ENCODE measurements at regions not wholly inside any gene's neighbourhood (a gene's known extent, or its start where the extent isn't known, plus 50 kb on each side); places are given as distances from the start of the nearest gene placed in this dataset.

GRCh38 chr22:45071618-45072017, 61.8 kb upstream of the PHF21B start:
- no peak for TF ChIP-seq CTCF (IDR thresholded peaks at IDR 0.05; ENCODE audit: low read depth, low read length)
- POLR2A ChIA-PET, result no interaction called here
- CTCF ChIA-PET, result no interaction called here
- no peak for DNase-seq (ENCODE audit: low read depth, low spot score)
- H3K4me3 ChIP-seq (ENCODE audit: low read depth, low read length), result no peak overlapping the region
- H3K27ac ChIP-seq (ENCODE audit: low read depth, low read length), result no peak overlapping the region
- H3K27me3 ChIP-seq (ENCODE audit: control insufficient read depth, insufficient read depth, low read length), result peaks cover 21% of the 10 kb centered on the region
- peaks cover 3% of the 10 kb centered on the region for H3K9me3 ChIP-seq (ENCODE audit: control insufficient read depth, insufficient read depth, low read length)

- CTCF ChIA-PET, result no interaction called here
- no peak for DNase-seq (ENCODE audit: low read depth, low spot score)
- peaks cover 28% of the 10 kb centered on the region for H3K27me3 ChIP-seq (ENCODE audit: control insufficient read depth, insufficient read depth, low read length)
- no peak for TF ChIP-seq CTCF (IDR thresholded peaks at IDR 0.05; ENCODE audit: low read depth, low read length)
- H3K4me3 ChIP-seq (ENCODE audit: low read depth, low read length), result no peak overlapping the region
- H3K9me3 ChIP-seq (ENCODE audit: control insufficient read depth, insufficient read depth, low read length), result peaks cover 3% of the 10 kb centered on the region
- POLR2A ChIA-PET, result no interaction called here
- H3K27ac ChIP-seq (ENCODE audit: low read depth, low read length), result no peak overlapping the region
These were observed 62.6 kb upstream of the PHF21B start for GRCh38 chr22:45072322-45072903.

- no peak for TF ChIP-seq CTCF (IDR thresholded peaks at IDR 0.05; ENCODE audit: low read depth, low read length)
- Histone ChIP-seq H3K27ac (ENCODE audit: low read depth, low read length) (no peak overlapping the region), H3K9me3 (ENCODE audit: control insufficient read depth, insufficient read depth, low read length) (no peaks in the 10 kb centered on the region; the same call in none of the 2 replicates), H3K4me3 (ENCODE audit: low read depth, low read length) (no peak overlapping the region), H3K27me3 (ENCODE audit: control insufficient read depth, insufficient read depth, low read length) (peaks cover 32% of the 10 kb centered on the region)
- ChIA-PET CTCF (no interaction called here), POLR2A (no interaction called here)
- no peak for DNase-seq (ENCODE audit: low read depth, low spot score)
These were observed 63.3 kb upstream of the PHF21B start for GRCh38 chr22:45073064-45073463.

- no peak for DNase-seq (ENCODE audit: low read depth, low spot score)
- no peak overlapping the region for H3K27ac ChIP-seq (ENCODE audit: low read depth, low read length)
- H3K4me3 ChIP-seq (ENCODE audit: low read depth, low read length), result no peak overlapping the region
- peaks cover 41% of the 10 kb centered on the region for H3K27me3 ChIP-seq (ENCODE audit: control insufficient read depth, insufficient read depth, low read length)
- CTCF ChIA-PET, result no interaction called here
- POLR2A ChIA-PET, result no interaction called here
- no peak for TF ChIP-seq CTCF (IDR thresholded peaks at IDR 0.05; ENCODE audit: low read depth, low read length)
- H3K9me3 ChIP-seq (ENCODE audit: control insufficient read depth, insufficient read depth, low read length), result no peaks in the 10 kb centered on the region; the same call in 1 of the 2 replicates
These were observed 67.5 kb upstream of the PHF21B start for GRCh38 chr22:45077286-45077685.

GRCh38 chr22:45077826-45078334, 68.1 kb upstream of the PHF21B start:
- Histone ChIP-seq H3K9me3 (ENCODE audit: control insufficient read depth, insufficient read depth, low read length) (no peaks in the 10 kb centered on the region), H3K27me3 (ENCODE audit: control insufficient read depth, insufficient read depth, low read length) (peaks cover 41% of the 10 kb centered on the region), H3K27ac (ENCODE audit: low read depth, low read length) (no peak overlapping the region), H3K4me3 (ENCODE audit: low read depth, low read length) (no peak overlapping the region)
- ChIA-PET POLR2A (no interaction called here), CTCF (no interaction called here)
- TF ChIP-seq CTCF (IDR thresholded peaks at IDR 0.05; ENCODE audit: low read depth, low read length), result no peak
- no peak for DNase-seq (ENCODE audit: low read depth, low spot score)

Measured in AG04450 (cell line).